ENCODE measurements at regions not wholly inside any gene's neighbourhood (a gene's known extent, or its start where the extent isn't known, plus 50 kb on each side); places are given as distances from the start of the nearest gene placed in this dataset.

- intact Hi-C loops (cut with DNase I): no loop called here
- DNase-seq: no peak
These were observed 53.7 kb upstream of the SMAD1 start for GRCh38 chr4:145427991-145428390.

GRCh38 chr4:145427221-145427620 lies 54.4 kb upstream of the SMAD1 start:
- intact Hi-C loops (cut with DNase I): no loop called here
- DNase-seq: no peak

- no peak for DNase-seq
- intact Hi-C loops (cut with DNase I): no loop called here
These were observed 58.5 kb upstream of the SMAD1 start for GRCh38 chr4:145423017-145423708.

- intact Hi-C loops (cut with DNase I): no loop called here
- no peak for DNase-seq
These were observed 60.9 kb upstream of the SMAD1 start for GRCh38 chr4:145420595-145421214.

GRCh38 chr4:145418739-145419138 lies 62.9 kb upstream of the SMAD1 start:
- no peak for DNase-seq
- intact Hi-C loops (cut with DNase I): no loop called here

- intact Hi-C loops (cut with DNase I): no loop called here
- DNase-seq: no peak
These were observed 64.1 kb upstream of the SMAD1 start for GRCh38 chr4:145417348-145418130.

- intact Hi-C loops (cut with DNase I): no loop called here
These were observed 66.8 kb upstream of the SMAD1 start for GRCh38 chr4:145414841-145415240.

GRCh38 chr4:145414226-145414625 lies 67.4 kb upstream of the SMAD1 start:
- intact Hi-C loops (cut with DNase I): no loop called here
- DNase-seq: no peak

More at GRCh38 chr4:145414841-145415240, 66.8 kb upstream of the SMAD1 start:
- DNase-seq: no peak

- intact Hi-C loops (cut with DNase I): no loop called here
- DNase-seq: no peak
These were observed 74.7 kb upstream of the SMAD1 start for GRCh38 chr4:145406970-145407369.

GRCh38 chr4:145404761-145405160 lies 76.9 kb upstream of the SMAD1 start:
- intact Hi-C loops (cut with DNase I): no loop called here
- DNase-seq: no peak

GRCh38 chr4:145396581-145396980 lies 85.1 kb upstream of the SMAD1 start:
- no peak for DNase-seq
- intact Hi-C loops (cut with DNase I): no loop called here

- no peak for DNase-seq
- intact Hi-C loops (cut with DNase I): no loop called here
These were observed 91.1 kb upstream of the SMAD1 start for GRCh38 chr4:145390571-145390970.

GRCh38 chr4:145389550-145389949 lies 92.1 kb upstream of the SMAD1 start:
- DNase-seq: no peak
- intact Hi-C loops (cut with DNase I): no loop called here

- intact Hi-C loops (cut with DNase I): no loop called here
These were observed 93.6 kb upstream of the SMAD1 start for GRCh38 chr4:145388043-145388442.

GRCh38 chr4:145387079-145387478 lies 94.6 kb upstream of the SMAD1 start:
- no peak for DNase-seq
- intact Hi-C loops (cut with DNase I): no loop called here

More at GRCh38 chr4:145388043-145388442, 93.6 kb upstream of the SMAD1 start:
- no peak for DNase-seq

- intact Hi-C loops (cut with DNase I): no loop called here
- no peak for DNase-seq
These were observed 100.5 kb upstream of the SMAD1 start for GRCh38 chr4:145381163-145381562.

- intact Hi-C loops (cut with DNase I): no loop called here
- DNase-seq: no peak
These were observed 101.5 kb upstream of the SMAD1 start for GRCh38 chr4:145380123-145380522.

- no peak for DNase-seq
- intact Hi-C loops (cut with DNase I): no loop called here
These were observed 106.2 kb upstream of the SMAD1 start for GRCh38 chr4:145375416-145375815.

GRCh38 chr4:145352438-145353145 lies 129.1 kb upstream of the SMAD1 start:
- DNase-seq: peak in 24 of 42 donors; percentile 8 to 74 (median 42)
- intact Hi-C loops (cut with DNase I): no loop called here

GRCh38 chr4:145351922-145352321 lies 129.7 kb upstream of the SMAD1 start:
- peak in 14 of 42 donors; percentile 8 to 59 (median 28) for DNase-seq
- intact Hi-C loops (cut with DNase I): no loop called here

All from head of caudate nucleus (tissue), 42 donors.